ENCODE measurements at regions not wholly inside any gene's neighbourhood (a gene's known extent, or its start where the extent isn't known, plus 50 kb on each side); places are given as distances from the start of the nearest gene placed in this dataset.

GRCh38 chr6:45791211-45792168 lies 224.2 kb downstream of the CLIC5 start:
- DNase-seq = no peak

- DNase-seq = no peak
Measured at GRCh38 chr6:45789238-45789637, 226.4 kb downstream of the CLIC5 start.

GRCh38 chr6:45787384-45787783 lies 228.3 kb downstream of the CLIC5 start:
- no peak for DNase-seq

- no peak for DNase-seq
Measured at GRCh38 chr6:45786355-45786781, 229.3 kb downstream of the CLIC5 start.

GRCh38 chr6:45784250-45784649 lies 231.4 kb downstream of the CLIC5 start:
- DNase-seq = no peak

GRCh38 chr6:45783716-45784115 lies 231.9 kb downstream of the CLIC5 start:
- peak; percentile 6 for DNase-seq

GRCh38 chr6:45781890-45782289 lies 233.8 kb downstream of the CLIC5 start:
- DNase-seq = no peak

- no peak for DNase-seq
Measured at GRCh38 chr6:45780523-45780922, 235.1 kb downstream of the CLIC5 start.

- DNase-seq = no peak
Measured at GRCh38 chr6:45775026-45775697, 240.5 kb downstream of the CLIC5 start.

GRCh38 chr6:45773906-45774305 lies 241.8 kb downstream of the CLIC5 start:
- no peak for DNase-seq

GRCh38 chr6:45772886-45773495 lies 242.7 kb downstream of the CLIC5 start:
- DNase-seq = no peak

- DNase-seq = no peak
Measured at GRCh38 chr6:45772051-45772450, 243.6 kb downstream of the CLIC5 start.

GRCh38 chr6:45763281-45763680 lies 252.4 kb downstream of the CLIC5 start:
- no peak for DNase-seq

GRCh38 chr6:45759472-45759810 lies 256.2 kb downstream of the CLIC5 start:
- no peak for DNase-seq

- DNase-seq = no peak
Measured at GRCh38 chr6:45758787-45759471, 256.7 kb downstream of the CLIC5 start.

GRCh38 chr6:45757443-45758130 lies 258.1 kb downstream of the CLIC5 start:
- no peak for DNase-seq

GRCh38 chr6:45756606-45757005 lies 259.1 kb downstream of the CLIC5 start:
- DNase-seq = no peak

- DNase-seq = no peak
Measured at GRCh38 chr6:45754432-45754831, 261.2 kb downstream of the CLIC5 start.

- no peak for DNase-seq
Measured at GRCh38 chr6:45746046-45746445, 269.6 kb downstream of the CLIC5 start.

GRCh38 chr6:45743028-45743615 lies 272.5 kb downstream of the CLIC5 start:
- DNase-seq = no peak

- DNase-seq = no peak
Measured at GRCh38 chr6:45742591-45742990, 273.1 kb downstream of the CLIC5 start.

Data from stimulated activated CD4-positive, alpha-beta T cell treated with anti-CD3 and anti-CD28 coated beads, Interleukin-15, amount 100 ng/mL, for 24 hours (primary cell).